ENCODE measurements at regions not wholly inside any gene's neighbourhood (a gene's known extent, or its start where the extent isn't known, plus 50 kb on each side); places are given as distances from the start of the nearest gene placed in this dataset.

DNA sequence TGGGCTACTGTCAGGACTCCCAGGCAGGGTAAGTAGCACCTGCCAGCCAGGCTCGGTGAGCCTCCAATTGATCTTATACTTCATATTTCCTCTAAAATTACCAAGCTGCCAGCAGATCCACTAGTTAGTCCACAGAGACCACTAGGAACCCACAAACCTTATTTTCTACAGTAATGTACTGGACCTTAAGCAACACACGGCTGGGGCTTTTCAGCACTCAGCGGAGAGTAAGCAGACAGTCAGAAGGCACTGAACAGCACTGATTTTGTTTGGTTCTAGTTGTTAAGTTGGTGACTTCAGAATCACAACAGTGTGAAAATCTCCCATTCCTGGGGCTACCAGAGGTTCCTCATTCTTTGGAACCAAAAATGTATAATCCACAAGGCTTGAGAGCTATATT lies 56.1 kb downstream of the MRPL57 start:
- Histone ChIP-seq H3K27me3 (replicated peaks; ENCODE audit: insufficient read depth) (no peaks in the 10 kb centered on the region), H3K4me1 (replicated peaks) (no peaks in the 10 kb centered on the region), H3K9me3 (no peaks in the 10 kb centered on the region), H3K27ac (no peak overlapping the region), H3K4me3 (no peak overlapping the region), H3K36me3 (no peaks in the 10 kb centered on the region)
- 55% methylated on average over 3 of the region's 3 CpGs for whole genome bisulfite sequencing
- intact Hi-C loops (cut with DNase I), result no loop called here
- TF ChIP-seq POLR2A (IDR thresholded peaks at IDR 0.05), result no peak
- no peak for TF ChIP-seq POLR2AphosphoS5 (IDR thresholded peaks at IDR 0.05)
- TF ChIP-seq, protein P1, sequence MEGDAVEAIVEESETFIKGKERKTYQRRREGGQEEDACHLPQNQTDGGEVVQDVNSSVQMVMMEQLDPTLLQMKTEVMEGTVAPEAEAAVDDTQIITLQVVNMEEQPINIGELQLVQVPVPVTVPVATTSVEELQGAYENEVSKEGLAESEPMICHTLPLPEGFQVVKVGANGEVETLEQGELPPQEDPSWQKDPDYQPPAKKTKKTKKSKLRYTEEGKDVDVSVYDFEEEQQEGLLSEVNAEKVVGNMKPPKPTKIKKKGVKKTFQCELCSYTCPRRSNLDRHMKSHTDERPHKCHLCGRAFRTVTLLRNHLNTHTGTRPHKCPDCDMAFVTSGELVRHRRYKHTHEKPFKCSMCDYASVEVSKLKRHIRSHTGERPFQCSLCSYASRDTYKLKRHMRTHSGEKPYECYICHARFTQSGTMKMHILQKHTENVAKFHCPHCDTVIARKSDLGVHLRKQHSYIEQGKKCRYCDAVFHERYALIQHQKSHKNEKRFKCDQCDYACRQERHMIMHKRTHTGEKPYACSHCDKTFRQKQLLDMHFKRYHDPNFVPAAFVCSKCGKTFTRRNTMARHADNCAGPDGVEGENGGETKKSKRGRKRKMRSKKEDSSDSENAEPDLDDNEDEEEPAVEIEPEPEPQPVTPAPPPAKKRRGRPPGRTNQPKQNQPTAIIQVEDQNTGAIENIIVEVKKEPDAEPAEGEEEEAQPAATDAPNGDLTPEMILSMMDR (IDR thresholded peaks at IDR 0.05), result no peak
- no peak for DNase-seq (ENCODE audit: low spot score)

- DNase-seq (ENCODE audit: low spot score), result no peak
- H3K9me3 ChIP-seq, result no peaks in the 10 kb centered on the region
- H3K36me3 ChIP-seq, result no peaks in the 10 kb centered on the region
- 60% methylated on average over 3 of the region's 3 CpGs for WGBS
- H3K27me3 ChIP-seq (replicated peaks; ENCODE audit: insufficient read depth), result no peaks in the 10 kb centered on the region
- no peaks in the 10 kb centered on the region for H3K4me1 ChIP-seq (replicated peaks)
- no peak overlapping the region for H3K27ac ChIP-seq
- TF ChIP-seq, protein P1 (IDR thresholded peaks at IDR 0.05), result no peak
- intact Hi-C loops (cut with DNase I), result no loop called here
- no peak overlapping the region for H3K4me3 ChIP-seq
Observed at GRCh38 chr13:21233086-21233485, 56.6 kb downstream of the MRPL57 start.

GRCh38 chr13:21234526-21234925 lies 58.1 kb downstream of the MRPL57 start:
- H3K9me3 ChIP-seq, result no peaks in the 10 kb centered on the region
- no peak overlapping the region for H3K27ac ChIP-seq
- H3K4me3 ChIP-seq, result no peak overlapping the region
- no peak for TF ChIP-seq POLR2AphosphoS5 (IDR thresholded peaks at IDR 0.05)
- H3K36me3 ChIP-seq, result no peaks in the 10 kb centered on the region
- WGBS, result 12% methylated on average over 8 of the region's 8 CpGs
- no peaks in the 10 kb centered on the region for H3K4me1 ChIP-seq (replicated peaks)
- H3K27me3 ChIP-seq (replicated peaks; ENCODE audit: insufficient read depth), result no peaks in the 10 kb centered on the region
- intact Hi-C loops (cut with DNase I), result no loop called here
- DNase-seq (ENCODE audit: low spot score), result no peak

DNA sequence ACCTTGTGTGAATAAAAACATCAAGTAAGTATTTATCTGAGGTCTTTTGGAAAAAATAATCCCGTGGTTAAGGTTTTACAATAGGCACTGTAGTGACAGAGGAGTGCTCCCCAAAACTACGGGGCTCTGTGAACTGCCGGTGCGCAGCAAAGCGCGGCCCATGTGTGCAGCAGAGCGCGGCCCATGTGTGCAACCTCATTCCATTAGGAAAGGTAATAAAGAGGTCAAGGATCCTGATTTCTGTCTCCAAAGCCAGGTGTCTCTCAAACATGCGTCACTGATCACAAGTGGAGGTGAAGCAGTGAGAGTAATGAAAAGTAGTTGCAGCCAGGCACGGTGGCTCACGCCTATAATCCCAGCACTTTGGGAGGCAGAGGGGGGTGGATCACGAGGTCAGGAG lies 58.7 kb downstream of the MRPL57 start:
- no peak for DNase-seq (ENCODE audit: low spot score)
- Histone ChIP-seq H3K27ac (no peak overlapping the region), H3K36me3 (no peaks in the 10 kb centered on the region), H3K9me3 (no peaks in the 10 kb centered on the region), H3K27me3 (replicated peaks; ENCODE audit: insufficient read depth) (no peaks in the 10 kb centered on the region), H3K4me1 (replicated peaks) (no peaks in the 10 kb centered on the region), H3K4me3 (no peak overlapping the region)
- no peak for TF ChIP-seq POLR2A (IDR thresholded peaks at IDR 0.05)
- TF ChIP-seq POLR2AphosphoS5 (IDR thresholded peaks at IDR 0.05), result no peak
- TF ChIP-seq, protein P1 (IDR thresholded peaks at IDR 0.05), result no peak
- intact Hi-C loops (cut with DNase I), result no loop called here
- 74% methylated on average over 12 of the region's 12 CpGs for WGBS

- TF ChIP-seq POLR2AphosphoS5 (IDR thresholded peaks at IDR 0.05) (no peak), POLR2A (IDR thresholded peaks at IDR 0.05) (no peak)
- TF ChIP-seq, protein P1 (IDR thresholded peaks at IDR 0.05), result no peak
- 65% methylated on average over 9 of the region's 9 CpGs for WGBS
Observed at GRCh38 chr13:21237081-21237480, 60.6 kb downstream of the MRPL57 start.

More at GRCh38 chr13:21237081-21237480, 60.6 kb downstream of the MRPL57 start:
- no peak overlapping the region for H3K27ac ChIP-seq
- H3K4me3 ChIP-seq, result no peak overlapping the region
- intact Hi-C loops (cut with DNase I), result no loop called here
- H3K4me1 ChIP-seq (replicated peaks), result no peaks in the 10 kb centered on the region
- no peak for DNase-seq (ENCODE audit: low spot score)
- H3K9me3 ChIP-seq, result no peaks in the 10 kb centered on the region
- H3K27me3 ChIP-seq (replicated peaks; ENCODE audit: insufficient read depth), result no peaks in the 10 kb centered on the region
- no peaks in the 10 kb centered on the region for H3K36me3 ChIP-seq
